PC-3 (cell line): ENCODE measurements at regions not wholly inside any gene's neighbourhood (a gene's known extent, or its start where the extent isn't known, plus 50 kb on each side); places are given as distances from the start of the nearest gene placed in this dataset.
"Not testable (repeated sequence)": the region's sequence is repeated elsewhere in the genome, so short reads cannot be mapped to it uniquely, and the experiment has no call there.

ENCODE experiments used
- EZH2 ChIP-seq: fragments of 300-600 bp; sonication (generic); IDR thresholded peaks from one replicate; pipeline ENCODE4 v1.6.1; 2017; ENCODE audit warnings: antibody characterized with exemption, mild to moderate bottlenecking, low read length; ENCODE audit not compliant: unreplicated experiment
- TF ChIP-seq, protein P1 (sequence below): fragments of 300-600 bp; sonication (generic); conservative IDR thresholded peaks from 2 replicates; pipeline ENCODE4 v1.5.1; 2017; ENCODE audit warnings: antibody characterized with exemption, low read depth, mild to moderate bottlenecking, low read length

DNA sequence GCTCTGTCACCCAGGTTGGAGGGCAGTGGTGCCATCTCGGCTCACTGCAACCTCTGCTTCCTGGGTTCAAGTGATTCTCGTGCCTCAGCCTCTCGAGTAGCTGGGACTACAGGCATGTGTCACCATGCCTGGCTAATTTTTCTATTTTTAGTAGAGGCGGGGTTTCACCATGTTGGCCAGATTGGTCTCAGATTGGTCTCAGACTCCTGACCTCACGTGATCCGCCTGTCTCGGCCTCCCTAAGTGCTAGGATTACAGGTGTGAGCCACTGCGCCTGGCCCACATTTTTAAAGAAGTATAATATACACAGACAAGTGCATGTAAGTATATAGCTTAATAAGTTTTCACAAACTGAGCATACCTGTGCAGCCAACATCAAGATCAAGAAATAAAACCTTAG lies 66.0 kb upstream of the ZBTB20 start:
- TF ChIP-seq, protein P1, sequence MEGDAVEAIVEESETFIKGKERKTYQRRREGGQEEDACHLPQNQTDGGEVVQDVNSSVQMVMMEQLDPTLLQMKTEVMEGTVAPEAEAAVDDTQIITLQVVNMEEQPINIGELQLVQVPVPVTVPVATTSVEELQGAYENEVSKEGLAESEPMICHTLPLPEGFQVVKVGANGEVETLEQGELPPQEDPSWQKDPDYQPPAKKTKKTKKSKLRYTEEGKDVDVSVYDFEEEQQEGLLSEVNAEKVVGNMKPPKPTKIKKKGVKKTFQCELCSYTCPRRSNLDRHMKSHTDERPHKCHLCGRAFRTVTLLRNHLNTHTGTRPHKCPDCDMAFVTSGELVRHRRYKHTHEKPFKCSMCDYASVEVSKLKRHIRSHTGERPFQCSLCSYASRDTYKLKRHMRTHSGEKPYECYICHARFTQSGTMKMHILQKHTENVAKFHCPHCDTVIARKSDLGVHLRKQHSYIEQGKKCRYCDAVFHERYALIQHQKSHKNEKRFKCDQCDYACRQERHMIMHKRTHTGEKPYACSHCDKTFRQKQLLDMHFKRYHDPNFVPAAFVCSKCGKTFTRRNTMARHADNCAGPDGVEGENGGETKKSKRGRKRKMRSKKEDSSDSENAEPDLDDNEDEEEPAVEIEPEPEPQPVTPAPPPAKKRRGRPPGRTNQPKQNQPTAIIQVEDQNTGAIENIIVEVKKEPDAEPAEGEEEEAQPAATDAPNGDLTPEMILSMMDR, result not testable (repeated sequence)
- not testable (repeated sequence) for TF ChIP-seq EZH2
